ENCODE measurements at regions not wholly inside any gene's neighbourhood (a gene's known extent, or its start where the extent isn't known, plus 50 kb on each side); places are given as distances from the start of the nearest gene placed in this dataset.
"Not testable (repeated sequence)": the region's sequence is repeated elsewhere in the genome, so short reads cannot be mapped to it uniquely, and the experiment has no call there.

- H3K27me3 ChIP-seq (replicated peaks): no peaks in the 10 kb centered on the region
Measured at GRCh38 chr19:14328406-14328805, 52.8 kb upstream of the ADGRE5 start.

GRCh38 chr19:14327061-14327460, 54.2 kb upstream of the ADGRE5 start:
- H3K4me3 ChIP-seq (ENCODE audit: low read depth, low read length); in situ Hi-C loops (cut with HindIII; ENCODE audit: low pct_ligation_motif_present, low sequenced_read_pairs); H3K36me3 ChIP-seq (replicated peaks); H3K27me3 ChIP-seq (replicated peaks); DNase-seq; H3K27ac ChIP-seq: not testable (repeated sequence)

More at GRCh38 chr19:14328406-14328805, 52.8 kb upstream of the ADGRE5 start:
- H3K27ac ChIP-seq: no peak overlapping the region
- no peaks in the 10 kb centered on the region for H3K36me3 ChIP-seq (replicated peaks)
- TF ChIP-seq CTCF (IDR thresholded peaks at IDR 0.05; ENCODE audit: low read depth, low read length, missing control alignments): no peak
- no peak overlapping the region for H3K4me3 ChIP-seq (ENCODE audit: low read depth, low read length)
- in situ Hi-C loops (cut with HindIII; ENCODE audit: low pct_ligation_motif_present, low sequenced_read_pairs): no loop called here
- no peak for DNase-seq

- no peaks in the 10 kb centered on the region for H3K27me3 ChIP-seq (replicated peaks)
- no peak for DNase-seq
- in situ Hi-C loops (cut with HindIII; ENCODE audit: low pct_ligation_motif_present, low sequenced_read_pairs): no loop called here
- TF ChIP-seq CTCF (IDR thresholded peaks at IDR 0.05; ENCODE audit: low read depth, low read length, missing control alignments): no peak
- H3K36me3 ChIP-seq (replicated peaks): no peaks in the 10 kb centered on the region
- H3K4me3 ChIP-seq (ENCODE audit: low read depth, low read length): no peak overlapping the region
- no peak overlapping the region for H3K27ac ChIP-seq
Measured at GRCh38 chr19:14325863-14326262, 55.4 kb upstream of the ADGRE5 start.

- no peaks in the 10 kb centered on the region for H3K27me3 ChIP-seq (replicated peaks)
- no peak overlapping the region for H3K4me3 ChIP-seq (ENCODE audit: low read depth, low read length)
- no peaks in the 10 kb centered on the region for H3K36me3 ChIP-seq (replicated peaks)
- TF ChIP-seq CTCF (IDR thresholded peaks at IDR 0.05; ENCODE audit: low read depth, low read length, missing control alignments): no peak
- no peak for DNase-seq
- no peak overlapping the region for H3K27ac ChIP-seq
- in situ Hi-C loops (cut with HindIII; ENCODE audit: low pct_ligation_motif_present, low sequenced_read_pairs): no loop called here
Measured at GRCh38 chr19:14325134-14325533, 56.1 kb upstream of the ADGRE5 start.

- no peak overlapping the region for H3K27ac ChIP-seq
- H3K4me3 ChIP-seq (ENCODE audit: low read depth, low read length): no peak overlapping the region
- no peaks in the 10 kb centered on the region for H3K27me3 ChIP-seq (replicated peaks)
- no peak for DNase-seq
- no peak for TF ChIP-seq CTCF (IDR thresholded peaks at IDR 0.05; ENCODE audit: low read depth, low read length, missing control alignments)
- in situ Hi-C loops (cut with HindIII; ENCODE audit: low pct_ligation_motif_present, low sequenced_read_pairs): no loop called here
- no peaks in the 10 kb centered on the region for H3K36me3 ChIP-seq (replicated peaks)
Measured at GRCh38 chr19:14322889-14323463, 58.3 kb upstream of the ADGRE5 start.

DNA sequence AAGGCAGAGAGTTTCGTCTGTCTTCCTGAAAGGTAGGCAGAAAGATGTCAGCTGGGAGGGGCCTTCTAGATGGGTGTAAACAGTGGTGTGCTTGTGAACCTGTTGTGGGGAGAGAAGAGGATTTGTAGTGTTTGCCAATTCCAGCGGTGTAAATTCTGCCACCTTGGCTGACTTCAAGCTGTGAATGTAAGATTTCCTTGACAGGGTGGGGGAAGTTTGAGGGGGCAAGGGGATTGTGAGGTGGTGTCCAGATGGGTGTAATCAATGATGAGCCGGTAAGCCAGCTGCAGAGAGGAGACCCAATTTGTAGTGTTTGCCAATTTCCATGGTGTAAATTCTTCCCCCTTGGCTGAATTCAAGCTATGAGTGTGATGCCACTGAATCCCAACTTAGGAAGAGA, 61.0 kb upstream of the ADGRE5 start:
- no peak for TF ChIP-seq CTCF (IDR thresholded peaks at IDR 0.05; ENCODE audit: low read depth, low read length, missing control alignments)
- Histone ChIP-seq H3K27me3 (replicated peaks) (no peaks in the 10 kb centered on the region), H3K4me3 (ENCODE audit: low read depth, low read length) (no peak overlapping the region), H3K27ac (no peak overlapping the region), H3K36me3 (replicated peaks) (no peaks in the 10 kb centered on the region)
- no peak for DNase-seq
- in situ Hi-C loops (cut with HindIII; ENCODE audit: low pct_ligation_motif_present, low sequenced_read_pairs): no loop called here

- DNase-seq; H3K27me3 ChIP-seq (replicated peaks); H3K4me3 ChIP-seq (ENCODE audit: low read depth, low read length); H3K36me3 ChIP-seq (replicated peaks); in situ Hi-C loops (cut with HindIII; ENCODE audit: low pct_ligation_motif_present, low sequenced_read_pairs); H3K27ac ChIP-seq: not testable (repeated sequence)
Measured at GRCh38 chr19:14319720-14320119, 61.5 kb upstream of the ADGRE5 start.

Data from brain microvascular endothelial cell (primary cell).